GM23338 (cell line): ENCODE measurements at regions not wholly inside any gene's neighbourhood (a gene's known extent, or its start where the extent isn't known, plus 50 kb on each side); places are given as distances from the start of the nearest gene placed in this dataset.

Source experiments
- CREB1 ChIP-seq: fragments of 250-450 bp; sonication (Bioruptor Pico); IDR thresholded peaks from 2 replicates; pipeline ENCODE4 v1.5.0; 2020; ENCODE audit warnings: low read depth, mild to moderate bottlenecking, moderate library complexity
- EZH2 ChIP-seq: fragments of 200-600 bp; sonication (generic); IDR thresholded peaks from one replicate; pipeline ENCODE4 v1.8.0; 2017; ENCODE audit warnings: antibody characterized with exemption, mild to moderate bottlenecking, low read depth; ENCODE audit not compliant: unreplicated experiment
- EZH2phosphoT487 ChIP-seq: fragments of 200-600 bp; sonication (generic); IDR thresholded peaks from one replicate; pipeline ENCODE4 v1.8.1; 2018; ENCODE audit warnings: antibody characterized with exemption; ENCODE audit not compliant: unreplicated experiment
- JUNB ChIP-seq: IDR thresholded peaks from one replicate; pipeline ENCODE4 v1.6.1; 2016; ENCODE audit warnings: antibody characterized with exemption; ENCODE audit not compliant: unreplicated experiment
- NANOG ChIP-seq: IDR thresholded peaks from 2 replicates; pipeline ENCODE4 v1.6.1; 2016; ENCODE audit warnings: antibody characterized with exemption, borderline replicate concordance
- POLR2AphosphoS5 ChIP-seq: IDR thresholded peaks from 2 replicates; pipeline ENCODE4 v1.6.1; 2016; ENCODE audit warnings: antibody characterized with exemption, low read depth
- ZNF114 ChIP-seq: fragments of 250-450 bp; sonication (Bioruptor Pico); IDR thresholded peaks from 2 replicates; pipeline ENCODE4 v1.5.0; 2020; ENCODE audit warnings: mild to moderate bottlenecking, moderate library complexity
- ZNF331 ChIP-seq: fragments of 250-450 bp; sonication (Bioruptor Pico); IDR thresholded peaks from 2 replicates; pipeline ENCODE4 v1.5.0; 2020; ENCODE audit warnings: low read depth, mild to moderate bottlenecking, moderate library complexity
- TF ChIP-seq, protein P1 (sequence below), 2 experiments: fragments of 200-600 bp in 1 of 2; sonication (generic) in 1 of 2; conservative IDR thresholded peaks; 2 replicates each; pipeline versions ENCODE4 v1.5.1 to v1.6.1; 2016 to 2017; ENCODE audit warnings: antibody characterized with exemption in 2 of 2, low read depth in 2 of 2, mild to moderate bottlenecking in 2 of 2, moderate library complexity in 1 of 2
- TF ChIP-seq, protein P2 (sequence below): IDR thresholded peaks from one replicate; pipeline ENCODE4 v1.6.1; 2018; ENCODE audit warnings: antibody characterized with exemption; ENCODE audit not compliant: unreplicated experiment
- TF ChIP-seq, protein P3 (sequence below): IDR thresholded peaks from 2 replicates; pipeline ENCODE4 v1.6.1; 2016; ENCODE audit warnings: antibody characterized with exemption

DNA sequence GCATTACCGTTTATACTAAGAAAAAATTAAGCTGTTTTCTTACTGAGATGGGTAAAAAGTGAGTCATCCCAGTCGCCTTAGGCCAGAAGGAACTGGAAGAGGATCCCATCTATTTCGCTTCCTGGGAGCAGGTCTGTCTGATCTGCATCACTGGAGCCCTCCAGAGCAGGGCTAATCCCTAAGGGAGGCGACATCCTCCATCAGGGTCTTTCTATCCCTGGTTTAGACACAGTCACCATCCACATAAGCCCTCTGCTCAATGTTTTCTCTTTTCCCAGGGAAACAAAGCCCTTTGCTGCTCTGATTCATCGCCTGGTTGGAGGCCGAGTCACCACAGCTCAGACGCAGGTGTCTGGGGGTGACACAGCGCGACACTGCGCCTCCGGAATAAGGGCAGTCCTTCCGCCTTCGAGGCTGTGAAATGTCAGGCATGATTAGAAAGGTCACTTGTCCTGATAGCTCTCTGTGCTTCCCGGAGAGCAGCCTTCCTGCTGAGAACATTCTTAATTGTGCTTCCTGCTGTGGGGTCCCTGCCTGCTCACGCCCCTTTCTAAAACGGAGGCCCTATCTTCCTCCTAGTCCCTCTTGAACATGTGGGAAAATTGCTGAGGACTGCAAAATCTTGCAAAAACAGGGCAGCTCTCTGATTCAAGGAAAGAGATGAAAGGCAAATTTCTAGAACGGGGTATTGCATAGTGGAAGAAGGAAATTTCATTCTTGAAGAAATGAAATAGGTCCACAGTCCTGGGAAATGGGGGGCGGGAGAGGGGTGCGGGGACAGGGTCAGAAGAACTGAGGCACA is 56.3 kb downstream of the MARCHF4 start:
- TF ChIP-seq EZH2 (no peak), POLR2AphosphoS5 (no peak), NANOG (no peak), ZNF114 (no peak), EZH2phosphoT487 (no peak), JUNB (no peak), CREB1 (no peak), ZNF331 (CRISPR knock-in tag) (no peak)
- TF ChIP-seq, protein P1, sequence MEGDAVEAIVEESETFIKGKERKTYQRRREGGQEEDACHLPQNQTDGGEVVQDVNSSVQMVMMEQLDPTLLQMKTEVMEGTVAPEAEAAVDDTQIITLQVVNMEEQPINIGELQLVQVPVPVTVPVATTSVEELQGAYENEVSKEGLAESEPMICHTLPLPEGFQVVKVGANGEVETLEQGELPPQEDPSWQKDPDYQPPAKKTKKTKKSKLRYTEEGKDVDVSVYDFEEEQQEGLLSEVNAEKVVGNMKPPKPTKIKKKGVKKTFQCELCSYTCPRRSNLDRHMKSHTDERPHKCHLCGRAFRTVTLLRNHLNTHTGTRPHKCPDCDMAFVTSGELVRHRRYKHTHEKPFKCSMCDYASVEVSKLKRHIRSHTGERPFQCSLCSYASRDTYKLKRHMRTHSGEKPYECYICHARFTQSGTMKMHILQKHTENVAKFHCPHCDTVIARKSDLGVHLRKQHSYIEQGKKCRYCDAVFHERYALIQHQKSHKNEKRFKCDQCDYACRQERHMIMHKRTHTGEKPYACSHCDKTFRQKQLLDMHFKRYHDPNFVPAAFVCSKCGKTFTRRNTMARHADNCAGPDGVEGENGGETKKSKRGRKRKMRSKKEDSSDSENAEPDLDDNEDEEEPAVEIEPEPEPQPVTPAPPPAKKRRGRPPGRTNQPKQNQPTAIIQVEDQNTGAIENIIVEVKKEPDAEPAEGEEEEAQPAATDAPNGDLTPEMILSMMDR (conservative IDR thresholded peaks at IDR 0.05; ENCODE audit: low read depth in 2 of 2), result no peak
- TF ChIP-seq, protein P2, sequence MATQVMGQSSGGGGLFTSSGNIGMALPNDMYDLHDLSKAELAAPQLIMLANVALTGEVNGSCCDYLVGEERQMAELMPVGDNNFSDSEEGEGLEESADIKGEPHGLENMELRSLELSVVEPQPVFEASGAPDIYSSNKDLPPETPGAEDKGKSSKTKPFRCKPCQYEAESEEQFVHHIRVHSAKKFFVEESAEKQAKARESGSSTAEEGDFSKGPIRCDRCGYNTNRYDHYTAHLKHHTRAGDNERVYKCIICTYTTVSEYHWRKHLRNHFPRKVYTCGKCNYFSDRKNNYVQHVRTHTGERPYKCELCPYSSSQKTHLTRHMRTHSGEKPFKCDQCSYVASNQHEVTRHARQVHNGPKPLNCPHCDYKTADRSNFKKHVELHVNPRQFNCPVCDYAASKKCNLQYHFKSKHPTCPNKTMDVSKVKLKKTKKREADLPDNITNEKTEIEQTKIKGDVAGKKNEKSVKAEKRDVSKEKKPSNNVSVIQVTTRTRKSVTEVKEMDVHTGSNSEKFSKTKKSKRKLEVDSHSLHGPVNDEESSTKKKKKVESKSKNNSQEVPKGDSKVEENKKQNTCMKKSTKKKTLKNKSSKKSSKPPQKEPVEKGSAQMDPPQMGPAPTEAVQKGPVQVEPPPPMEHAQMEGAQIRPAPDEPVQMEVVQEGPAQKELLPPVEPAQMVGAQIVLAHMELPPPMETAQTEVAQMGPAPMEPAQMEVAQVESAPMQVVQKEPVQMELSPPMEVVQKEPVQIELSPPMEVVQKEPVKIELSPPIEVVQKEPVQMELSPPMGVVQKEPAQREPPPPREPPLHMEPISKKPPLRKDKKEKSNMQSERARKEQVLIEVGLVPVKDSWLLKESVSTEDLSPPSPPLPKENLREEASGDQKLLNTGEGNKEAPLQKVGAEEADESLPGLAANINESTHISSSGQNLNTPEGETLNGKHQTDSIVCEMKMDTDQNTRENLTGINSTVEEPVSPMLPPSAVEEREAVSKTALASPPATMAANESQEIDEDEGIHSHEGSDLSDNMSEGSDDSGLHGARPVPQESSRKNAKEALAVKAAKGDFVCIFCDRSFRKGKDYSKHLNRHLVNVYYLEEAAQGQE, result no peak
- TF ChIP-seq, protein P3, sequence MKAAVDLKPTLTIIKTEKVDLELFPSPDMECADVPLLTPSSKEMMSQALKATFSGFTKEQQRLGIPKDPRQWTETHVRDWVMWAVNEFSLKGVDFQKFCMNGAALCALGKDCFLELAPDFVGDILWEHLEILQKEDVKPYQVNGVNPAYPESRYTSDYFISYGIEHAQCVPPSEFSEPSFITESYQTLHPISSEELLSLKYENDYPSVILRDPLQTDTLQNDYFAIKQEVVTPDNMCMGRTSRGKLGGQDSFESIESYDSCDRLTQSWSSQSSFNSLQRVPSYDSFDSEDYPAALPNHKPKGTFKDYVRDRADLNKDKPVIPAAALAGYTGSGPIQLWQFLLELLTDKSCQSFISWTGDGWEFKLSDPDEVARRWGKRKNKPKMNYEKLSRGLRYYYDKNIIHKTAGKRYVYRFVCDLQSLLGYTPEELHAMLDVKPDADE, result no peak
